HG02840 (cell line): ENCODE measurements at regions not wholly inside any gene's neighbourhood (a gene's known extent, or its start where the extent isn't known, plus 50 kb on each side); places are given as distances from the start of the nearest gene placed in this dataset.

Experiments
- ATAC-seq: cut with Tn5 transposase; IDR thresholded peaks from one replicate; pipeline ENCODE4 v1.9.1; 2021; ENCODE audit warnings: mild to moderate bottlenecking, moderate library complexity, moderate number of reproducible peaks; ENCODE audit not compliant: unreplicated experiment, low FRiP score

- peak; percentile 75 for ATAC-seq
Observed at GRCh38 chr6:156396068-156396771, 381.0 kb upstream of the ARID1B start.

- no peak for ATAC-seq
Observed at GRCh38 chr6:156395276-156395675, 381.9 kb upstream of the ARID1B start.

GRCh38 chr6:156392648-156393047 lies 384.5 kb upstream of the ARID1B start:
- ATAC-seq = no peak

GRCh38 chr6:156391977-156392376 lies 385.2 kb upstream of the ARID1B start:
- no peak for ATAC-seq

GRCh38 chr6:156391061-156391672 lies 386.0 kb upstream of the ARID1B start:
- ATAC-seq = no peak

- no peak for ATAC-seq
Observed at GRCh38 chr6:156390621-156391020, 386.6 kb upstream of the ARID1B start.

GRCh38 chr6:156389296-156389695 lies 387.9 kb upstream of the ARID1B start:
- no peak for ATAC-seq

GRCh38 chr6:156387472-156387871 lies 389.7 kb upstream of the ARID1B start:
- ATAC-seq = no peak

GRCh38 chr6:156383059-156383458 lies 394.1 kb upstream of the ARID1B start:
- ATAC-seq = no peak

GRCh38 chr6:156379392-156380289 lies 397.5 kb upstream of the ARID1B start:
- no peak for ATAC-seq

- no peak for ATAC-seq
Observed at GRCh38 chr6:156378853-156379252, 398.3 kb upstream of the ARID1B start.

- ATAC-seq = no peak
Observed at GRCh38 chr6:156376091-156376490, 401.1 kb upstream of the ARID1B start.

- no peak for ATAC-seq
Observed at GRCh38 chr6:156359912-156360311, 417.3 kb upstream of the ARID1B start.

GRCh38 chr6:156352861-156353260 lies 424.3 kb upstream of the ARID1B start:
- no peak for ATAC-seq

- ATAC-seq = no peak
Observed at GRCh38 chr6:156351346-156351966, 425.7 kb upstream of the ARID1B start.

GRCh38 chr6:156350337-156350736 lies 426.8 kb upstream of the ARID1B start:
- ATAC-seq = no peak

- ATAC-seq = no peak
Observed at GRCh38 chr6:156348849-156349248, 428.3 kb upstream of the ARID1B start.

GRCh38 chr6:156348424-156348823 lies 428.8 kb upstream of the ARID1B start:
- ATAC-seq = no peak

GRCh38 chr6:156347656-156348055 lies 429.5 kb upstream of the ARID1B start:
- ATAC-seq = no peak

GRCh38 chr6:156347246-156347645 lies 429.9 kb upstream of the ARID1B start:
- ATAC-seq = no peak

- no peak for ATAC-seq
Observed at GRCh38 chr6:156345700-156346099, 431.5 kb upstream of the ARID1B start.
